PC-9 (cell line): ENCODE measurements at regions not wholly inside any gene's neighbourhood (a gene's known extent, or its start where the extent isn't known, plus 50 kb on each side); places are given as distances from the start of the nearest gene placed in this dataset.

ENCODE experiments used
- BruUV-seq: library from RNA; stranded (reverse); fragments of 400-500 nt; replicated peaks from 2 replicates; lab custom pipeline; 2021; lab: Mats Ljungman, UMichigan
- CTCF ChIA-PET: fragments of 300-600 bp; sonication (Branson Sonifier 250); formaldehyde crosslinking; loops from one replicate; lab custom pipeline; 2022; ENCODE audit warnings: antibody characterized with exemption; lab: Charles Lee
- POLR2A ChIA-PET: fragments of 300-600 bp; sonication (Branson Sonifier 250); formaldehyde crosslinking; loops from one replicate; lab custom pipeline; 2022; ENCODE audit warnings: antibody characterized with exemption; ENCODE audit not compliant: unreplicated experiment; lab: Charles Lee
- DNase-seq, 2 experiments: peaks; one replicate each; pipeline versions ENCODE4 v3.0.0 to v3.0.0-alpha.2; 2015 to 2022; ENCODE audit warnings: mixed read lengths in 1 of 2
- H2AFZ ChIP-seq: fragments of 200-600 bp; sonication (generic); 2 replicates; pipeline ENCODE4 v1.8.1; 2017; ENCODE audit warnings: antibody characterized with exemption
- H3F3A ChIP-seq: fragments of 200-600 bp; sonication (generic); 2 replicates; pipeline ENCODE4 v1.8.1; 2017; ENCODE audit warnings: antibody characterized with exemption, mild to moderate bottlenecking, low read depth; ENCODE audit not compliant: insufficient read depth
- H3K27ac ChIP-seq: fragments of 200-600 bp; sonication (generic); 2 replicates; pipeline ENCODE4 v1.6.1; 2016; ENCODE audit warnings: mixed run types
- H3K27me3 ChIP-seq: fragments of 200-600 bp; sonication (generic); 2 replicates; pipeline ENCODE4 v1.6.1; 2016; ENCODE audit warnings: low read depth, mixed run types; ENCODE audit not compliant: insufficient read depth
- H3K36me3 ChIP-seq: fragments of 200-600 bp; sonication (generic); 2 replicates; pipeline ENCODE4 v1.6.1; 2016; ENCODE audit warnings: low read depth, mixed run types
- H3K4me1 ChIP-seq: fragments of 200-600 bp; sonication (generic); replicated peaks from 2 replicates; pipeline ENCODE4 v1.6.1; 2016; ENCODE audit warnings: mixed run types; ENCODE audit not compliant: insufficient read depth
- H3K4me2 ChIP-seq: fragments of 200-600 bp; sonication (generic); 2 replicates; pipeline ENCODE4 v1.6.1; 2017; ENCODE audit warnings: mixed run types
- H3K4me3 ChIP-seq: fragments of 200-600 bp; sonication (generic); 2 replicates; pipeline ENCODE4 v1.6.1; 2016; ENCODE audit warnings: mixed run types
- H3K79me2 ChIP-seq: fragments of 200-600 bp; sonication (generic); 2 replicates; pipeline ENCODE4 v1.6.1; 2017; ENCODE audit warnings: low read depth, mixed run types
- H3K9me2 ChIP-seq: fragments of 200-600 bp; sonication (generic); 2 replicates; pipeline ENCODE4 v1.8.1; 2017; ENCODE audit warnings: mild to moderate bottlenecking; ENCODE audit not compliant: insufficient read depth
- H3K9me3 ChIP-seq: fragments of 200-600 bp; sonication (generic); 2 replicates; pipeline ENCODE4 v1.8.1; 2016; ENCODE audit warnings: low read depth; ENCODE audit not compliant: insufficient read depth
- H4K20me1 ChIP-seq: fragments of 200-600 bp; sonication (generic); 2 replicates; pipeline ENCODE4 v1.8.1; 2017; ENCODE audit not compliant: insufficient read depth
- EZH2 ChIP-seq: fragments of 200-600 bp; sonication (generic); IDR thresholded peaks from 2 replicates; pipeline ENCODE4 v1.8.0; 2017; ENCODE audit warnings: antibody characterized with exemption, low read depth
- intact Hi-C: fragments of 100-400 bp; cut with micrococcal nuclease; formaldehyde crosslinking; loops from one replicate; pipeline ENCODE4 v1.10.0; 2022; ENCODE audit not compliant: unreplicated experiment
- TF ChIP-seq, protein P1 (sequence below): fragments of 200-600 bp; sonication (generic); conservative IDR thresholded peaks from 2 replicates; pipeline ENCODE4 v1.6.1; 2017; ENCODE audit warnings: mixed run types, antibody characterized with exemption, mild to moderate bottlenecking, moderate library complexity

DNA sequence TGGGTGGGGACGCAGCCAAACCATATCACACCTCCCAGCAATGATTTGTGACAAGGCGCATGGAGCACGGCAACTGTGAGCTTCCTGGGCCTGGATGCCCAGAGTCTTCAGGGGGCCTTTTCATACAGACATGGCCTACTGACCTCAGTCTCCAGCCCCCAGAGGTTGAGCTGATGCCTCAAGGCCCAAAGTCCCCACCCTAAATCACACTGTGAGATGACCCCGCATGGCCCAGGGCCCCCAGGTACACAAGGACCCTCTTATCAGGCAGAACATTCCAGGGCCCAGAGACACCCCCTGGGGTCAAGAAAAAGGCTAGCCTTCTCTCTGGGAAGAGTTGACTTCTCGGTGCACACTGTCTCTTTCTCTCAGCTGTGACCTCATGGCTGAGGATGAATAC is 179.7 kb upstream of the C1orf174 start:
- DNase-seq, result no peak
- Histone ChIP-seq H3K27me3 (peaks cover 56% of the 10 kb centered on the region), H3K27ac (no peak overlapping the region), H3F3A (no peaks in the 10 kb centered on the region), H3K79me2 (no peaks in the 10 kb centered on the region), H3K4me1 (no peaks in the 10 kb centered on the region), H2AFZ (no peak overlapping the region), H3K4me2 (no peak overlapping the region), H3K4me3 (no peak overlapping the region), H3K9me2 (no peaks in the 10 kb centered on the region), H4K20me1 (no peaks in the 10 kb centered on the region), H3K36me3 (no peaks in the 10 kb centered on the region), H3K9me3 (no peaks in the 10 kb centered on the region)
- CTCF ChIA-PET, result no interaction called here
- intact Hi-C loops, result no loop called here
- no TSS peak for BruUV-seq
- TF ChIP-seq EZH2, result no peak
- TF ChIP-seq, protein P1, sequence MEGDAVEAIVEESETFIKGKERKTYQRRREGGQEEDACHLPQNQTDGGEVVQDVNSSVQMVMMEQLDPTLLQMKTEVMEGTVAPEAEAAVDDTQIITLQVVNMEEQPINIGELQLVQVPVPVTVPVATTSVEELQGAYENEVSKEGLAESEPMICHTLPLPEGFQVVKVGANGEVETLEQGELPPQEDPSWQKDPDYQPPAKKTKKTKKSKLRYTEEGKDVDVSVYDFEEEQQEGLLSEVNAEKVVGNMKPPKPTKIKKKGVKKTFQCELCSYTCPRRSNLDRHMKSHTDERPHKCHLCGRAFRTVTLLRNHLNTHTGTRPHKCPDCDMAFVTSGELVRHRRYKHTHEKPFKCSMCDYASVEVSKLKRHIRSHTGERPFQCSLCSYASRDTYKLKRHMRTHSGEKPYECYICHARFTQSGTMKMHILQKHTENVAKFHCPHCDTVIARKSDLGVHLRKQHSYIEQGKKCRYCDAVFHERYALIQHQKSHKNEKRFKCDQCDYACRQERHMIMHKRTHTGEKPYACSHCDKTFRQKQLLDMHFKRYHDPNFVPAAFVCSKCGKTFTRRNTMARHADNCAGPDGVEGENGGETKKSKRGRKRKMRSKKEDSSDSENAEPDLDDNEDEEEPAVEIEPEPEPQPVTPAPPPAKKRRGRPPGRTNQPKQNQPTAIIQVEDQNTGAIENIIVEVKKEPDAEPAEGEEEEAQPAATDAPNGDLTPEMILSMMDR, result no peak
- POLR2A ChIA-PET, result no interaction called here

DNA sequence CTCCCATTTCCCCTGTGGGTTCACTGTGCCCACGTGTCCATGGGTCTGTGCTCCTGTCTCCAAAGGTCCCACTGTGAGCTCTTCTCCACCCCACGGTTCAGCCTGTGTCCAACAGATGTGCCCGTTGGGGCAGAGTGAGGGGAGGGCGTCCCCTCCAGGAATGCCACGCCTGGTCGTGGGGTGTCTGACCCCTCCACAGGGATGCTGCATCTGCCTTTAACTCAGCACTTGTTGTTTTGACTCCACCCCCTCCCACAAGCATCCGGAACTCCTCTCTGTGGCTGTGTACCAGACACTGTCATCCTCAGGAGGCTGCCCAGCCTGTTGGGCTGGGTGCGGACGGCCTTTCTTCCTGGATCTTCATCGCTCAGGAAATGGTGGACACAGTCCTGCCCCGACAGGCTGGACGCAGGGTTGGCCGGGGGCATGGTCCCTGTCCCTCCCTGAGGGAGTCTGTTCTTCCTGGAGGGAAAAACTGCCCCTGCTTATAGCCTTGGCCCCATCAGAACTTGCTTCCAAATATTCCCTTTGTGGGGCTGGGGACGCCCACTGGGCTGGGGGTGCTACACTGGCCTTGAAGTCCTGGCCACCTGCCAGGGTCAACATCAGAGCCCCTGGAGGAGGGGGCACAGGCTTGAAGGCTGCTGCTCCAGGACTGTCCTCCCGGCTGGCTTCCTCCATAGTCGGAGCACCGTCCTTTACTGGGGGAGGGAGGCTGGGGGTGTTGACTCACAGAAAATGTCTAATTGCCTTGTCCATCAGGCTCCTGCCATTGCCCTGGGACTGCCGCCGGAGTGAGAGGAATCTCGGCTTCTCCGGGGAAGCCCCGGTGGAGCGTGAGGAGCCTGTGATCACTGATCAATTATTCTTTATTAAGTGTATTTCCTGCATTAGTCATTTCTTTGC is 182.0 kb upstream of the C1orf174 start:
- Histone ChIP-seq H3K79me2 (no peaks in the 10 kb centered on the region), H3K9me2 (no peaks in the 10 kb centered on the region), H3K4me2 (no peak overlapping the region), H2AFZ (no peak overlapping the region), H3F3A (no peaks in the 10 kb centered on the region), H3K27ac (no peak overlapping the region), H4K20me1 (no peaks in the 10 kb centered on the region), H3K4me3 (no peak overlapping the region), H3K9me3 (no peaks in the 10 kb centered on the region), H3K36me3 (no peaks in the 10 kb centered on the region), H3K4me1 (no peaks in the 10 kb centered on the region), H3K27me3 (peaks cover 58% of the 10 kb centered on the region)
- CTCF ChIA-PET, result no interaction called here
- no peak for DNase-seq
- TF ChIP-seq, protein P1, result no peak
- TF ChIP-seq EZH2, result no peak
- no TSS peak for BruUV-seq
- intact Hi-C loops, result no loop called here
- POLR2A ChIA-PET, result no interaction called here

DNA sequence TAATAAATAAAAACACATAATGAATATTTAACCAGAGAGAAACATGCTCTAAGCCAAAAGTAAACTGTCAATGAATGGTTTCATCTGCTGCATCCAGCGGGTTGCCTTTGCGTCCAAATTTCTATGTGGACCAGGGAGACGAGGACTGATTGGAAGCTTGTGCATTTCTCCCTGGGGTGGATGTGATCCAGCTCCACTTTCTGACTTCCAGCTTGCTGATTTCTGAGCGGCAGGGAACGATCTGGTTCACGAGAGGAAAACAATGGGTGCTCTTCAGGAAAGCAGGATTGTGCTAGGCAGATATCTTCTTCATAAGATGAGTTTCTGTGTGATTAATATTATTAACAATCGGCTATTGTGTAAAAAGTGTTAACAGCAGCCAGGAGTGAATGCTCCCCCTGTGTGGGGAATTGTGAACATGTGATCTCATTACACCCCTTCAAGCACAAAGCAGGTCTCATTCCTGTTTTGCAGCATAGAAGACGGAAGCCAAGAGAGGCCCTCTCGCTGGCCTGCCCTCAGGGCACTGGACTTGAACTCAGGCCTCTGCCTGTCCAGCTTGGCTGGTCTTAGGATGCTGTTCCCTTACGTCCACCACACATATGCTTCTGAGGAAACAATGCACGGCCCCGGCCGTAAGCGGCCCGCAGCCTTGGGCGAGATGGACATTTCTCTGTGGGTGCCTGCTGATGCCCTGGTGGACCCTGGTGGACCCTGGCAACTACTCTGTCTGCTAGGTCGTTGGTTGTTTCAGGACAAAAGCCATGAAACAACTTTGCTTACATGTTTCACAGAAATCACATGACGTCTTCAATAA is 183.4 kb upstream of the C1orf174 start:
- H3K27ac ChIP-seq, result no peak overlapping the region
- H3F3A ChIP-seq, result no peaks in the 10 kb centered on the region
- H3K4me3 ChIP-seq, result no peak overlapping the region
- no peaks in the 10 kb centered on the region for H3K4me1 ChIP-seq
- no peak for DNase-seq
- no peak overlapping the region for H3K4me2 ChIP-seq
- H2AFZ ChIP-seq, result no peak overlapping the region
- no peaks in the 10 kb centered on the region for H3K9me2 ChIP-seq
- intact Hi-C loops, result no loop called here
- TF ChIP-seq, protein P1, result no peak
- TF ChIP-seq EZH2, result no peak
- no peaks in the 10 kb centered on the region for H3K9me3 ChIP-seq
- no TSS peak for BruUV-seq
- ChIA-PET POLR2A (no interaction called here), CTCF (no interaction called here)
- H3K79me2 ChIP-seq, result no peaks in the 10 kb centered on the region
- H3K36me3 ChIP-seq, result no peaks in the 10 kb centered on the region
- H4K20me1 ChIP-seq, result no peaks in the 10 kb centered on the region
- H3K27me3 ChIP-seq, result peaks cover 71% of the 10 kb centered on the region
